ENCODE measurements at regions not wholly inside any gene's neighbourhood (a gene's known extent, or its start where the extent isn't known, plus 50 kb on each side); places are given as distances from the start of the nearest gene placed in this dataset.

GRCh38 chr9:115327436-115328122 lies 209.6 kb upstream of the TNC start:
- TF ChIP-seq CTCF (optimal IDR thresholded peaks at IDR 0.05 in 1 of 3, IDR thresholded peaks at IDR 0.05 in 1 of 3, conservative IDR thresholded peaks at IDR 0.05 in 1 of 3; ENCODE audit: extremely low read depth in 1 of 3, insufficient read depth in 2 of 3, low read length in 3 of 3) (no peak), EZH2 (IDR thresholded peaks at IDR 0.05; ENCODE audit: low read length) (no peak)
